MM.1S (cell line): ENCODE measurements at regions not wholly inside any gene's neighbourhood (a gene's known extent, or its start where the extent isn't known, plus 50 kb on each side); places are given as distances from the start of the nearest gene placed in this dataset.

Source experiments
- EZH2phosphoT487 ChIP-seq: fragments of 300-600 bp; sonication (generic); IDR thresholded peaks from 2 replicates; pipeline ENCODE4 v1.6.1; 2018; ENCODE audit warnings: antibody characterized with exemption, low read length
- TF ChIP-seq, protein P1 (sequence below): fragments of 300-600 bp; sonication (generic); IDR thresholded peaks from 2 replicates; pipeline ENCODE4 v1.5.1; 2016; ENCODE audit warnings: antibody characterized with exemption, low read length, mixed read lengths

DNA sequence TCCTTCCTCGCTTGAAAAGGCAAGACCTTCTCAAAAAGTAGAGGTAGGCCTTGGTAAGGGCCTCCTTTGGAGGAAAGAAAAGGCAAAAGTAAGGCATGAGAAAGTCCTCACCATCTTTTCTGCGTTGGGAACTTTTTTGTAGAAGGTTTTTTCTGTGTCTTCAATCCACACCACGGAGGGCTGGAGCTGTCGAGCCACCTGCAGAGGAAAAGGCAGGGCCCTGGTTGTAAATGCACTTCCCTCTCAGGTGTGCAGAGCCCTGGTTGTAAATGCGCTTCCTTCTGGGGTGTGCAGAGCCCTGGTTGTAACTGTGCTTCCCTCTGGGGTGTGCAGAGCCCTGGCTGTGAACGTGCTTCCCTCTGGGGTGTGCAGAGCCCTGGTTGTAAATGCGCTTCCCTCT, 80.2 kb upstream of the ASB18 start:
- TF ChIP-seq, protein P1, sequence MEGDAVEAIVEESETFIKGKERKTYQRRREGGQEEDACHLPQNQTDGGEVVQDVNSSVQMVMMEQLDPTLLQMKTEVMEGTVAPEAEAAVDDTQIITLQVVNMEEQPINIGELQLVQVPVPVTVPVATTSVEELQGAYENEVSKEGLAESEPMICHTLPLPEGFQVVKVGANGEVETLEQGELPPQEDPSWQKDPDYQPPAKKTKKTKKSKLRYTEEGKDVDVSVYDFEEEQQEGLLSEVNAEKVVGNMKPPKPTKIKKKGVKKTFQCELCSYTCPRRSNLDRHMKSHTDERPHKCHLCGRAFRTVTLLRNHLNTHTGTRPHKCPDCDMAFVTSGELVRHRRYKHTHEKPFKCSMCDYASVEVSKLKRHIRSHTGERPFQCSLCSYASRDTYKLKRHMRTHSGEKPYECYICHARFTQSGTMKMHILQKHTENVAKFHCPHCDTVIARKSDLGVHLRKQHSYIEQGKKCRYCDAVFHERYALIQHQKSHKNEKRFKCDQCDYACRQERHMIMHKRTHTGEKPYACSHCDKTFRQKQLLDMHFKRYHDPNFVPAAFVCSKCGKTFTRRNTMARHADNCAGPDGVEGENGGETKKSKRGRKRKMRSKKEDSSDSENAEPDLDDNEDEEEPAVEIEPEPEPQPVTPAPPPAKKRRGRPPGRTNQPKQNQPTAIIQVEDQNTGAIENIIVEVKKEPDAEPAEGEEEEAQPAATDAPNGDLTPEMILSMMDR, result no peak
- TF ChIP-seq EZH2phosphoT487, result no peak
